GM21737 (cell line): ENCODE measurements at regions not wholly inside any gene's neighbourhood (a gene's known extent, or its start where the extent isn't known, plus 50 kb on each side); places are given as distances from the start of the nearest gene placed in this dataset.

ENCODE experiments used
- ATAC-seq: cut with Tn5 transposase; IDR thresholded peaks from one replicate; pipeline ENCODE4 v1.9.1; 2021; ENCODE audit warnings: mild to moderate bottlenecking, moderate library complexity; ENCODE audit not compliant: unreplicated experiment

GRCh38 chr4:29002151-29002550, 1718.0 kb upstream of the PCDH7 start:
- no peak for ATAC-seq

GRCh38 chr4:29005838-29006237, 1714.3 kb upstream of the PCDH7 start:
- no peak for ATAC-seq

DNA sequence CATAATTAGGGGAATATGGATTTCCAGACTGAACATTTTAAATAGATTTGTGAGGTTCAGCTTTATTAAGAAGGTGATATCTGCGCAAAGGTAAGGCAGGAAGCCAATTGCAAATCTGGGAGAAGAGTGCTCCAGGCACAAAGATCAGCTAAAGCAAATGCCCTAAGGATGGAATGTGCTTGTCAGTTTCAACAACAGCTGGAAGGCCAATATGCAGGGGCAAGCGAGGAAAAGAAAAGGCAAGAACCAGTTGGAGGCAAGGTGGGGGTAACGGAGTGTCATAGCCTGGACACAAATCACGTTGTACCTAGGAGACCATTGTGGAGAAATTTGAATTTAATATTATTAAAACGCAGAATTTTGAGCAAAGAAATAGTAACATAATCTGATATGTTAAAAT, 1710.3 kb upstream of the PCDH7 start:
- ATAC-seq, result no peak

DNA sequence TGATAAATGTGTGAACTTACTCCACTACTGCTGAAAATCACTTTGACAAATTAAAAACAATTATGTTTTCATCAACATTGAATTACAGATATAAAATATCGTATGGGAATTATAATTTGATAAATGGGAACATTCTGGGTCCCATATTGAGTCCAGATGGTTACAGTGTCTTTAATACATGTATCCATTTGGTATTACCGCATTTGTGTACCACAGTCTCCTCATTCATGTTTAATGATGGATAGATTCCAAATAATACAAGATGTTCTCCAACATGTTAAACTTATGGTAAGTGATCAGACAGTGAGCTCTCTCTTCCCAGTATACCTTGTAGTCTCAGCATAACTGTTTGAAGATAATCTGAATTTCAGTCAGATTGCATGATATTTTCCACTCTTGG, 1706.8 kb upstream of the PCDH7 start:
- no peak for ATAC-seq

DNA sequence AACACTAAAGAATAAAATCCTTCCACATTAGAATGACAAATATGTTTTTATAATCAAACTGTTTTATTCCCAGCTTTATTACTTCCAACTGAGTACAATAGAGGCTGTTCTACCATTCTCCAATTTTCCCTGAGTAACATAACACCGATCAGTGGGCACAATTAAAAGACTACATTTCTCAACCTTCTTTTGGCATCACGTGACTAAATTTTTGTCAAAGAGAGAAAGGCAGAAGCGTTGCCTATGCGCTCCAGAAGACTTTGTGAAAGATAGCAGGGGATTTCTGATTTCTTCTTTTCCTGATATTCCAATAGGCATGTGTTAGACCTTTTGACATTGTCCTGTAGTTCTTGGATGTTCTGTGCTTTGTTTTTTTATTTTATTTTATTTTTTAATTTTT, 1705.6 kb upstream of the PCDH7 start:
- no peak for ATAC-seq

DNA sequence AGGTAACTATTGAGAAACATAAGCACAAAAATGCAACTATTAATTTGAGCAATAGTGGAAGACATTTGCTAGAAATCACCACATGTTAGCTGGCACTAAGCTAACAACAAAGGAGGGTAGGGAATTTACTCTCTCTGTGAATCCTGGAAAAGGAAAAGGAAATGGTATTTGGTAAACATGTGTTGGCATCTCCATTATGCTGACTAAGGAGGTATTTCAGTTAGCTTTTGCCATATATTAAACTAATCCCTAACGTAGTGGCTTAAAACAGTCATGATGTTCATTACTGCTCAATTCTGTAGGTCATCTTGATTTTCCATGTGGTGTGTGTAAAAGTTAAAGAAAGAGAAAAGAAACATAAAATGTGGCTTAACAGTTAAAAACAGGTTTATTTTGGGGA, 1686.5 kb upstream of the PCDH7 start:
- no peak for ATAC-seq

- no peak for ATAC-seq
Measured at GRCh38 chr4:29037501-29037900, 1682.7 kb upstream of the PCDH7 start.

- no peak for ATAC-seq
Measured at GRCh38 chr4:29043411-29043810, 1676.8 kb upstream of the PCDH7 start.

- no peak for ATAC-seq
Measured at GRCh38 chr4:29046186-29046585, 1674.0 kb upstream of the PCDH7 start.

- no peak for ATAC-seq
Measured at GRCh38 chr4:29046781-29047180, 1673.4 kb upstream of the PCDH7 start.

GRCh38 chr4:29047341-29048041, 1672.7 kb upstream of the PCDH7 start:
- no peak for ATAC-seq

GRCh38 chr4:29051381-29051965, 1668.7 kb upstream of the PCDH7 start:
- no peak for ATAC-seq

- no peak for ATAC-seq
Measured at GRCh38 chr4:29052266-29052665, 1667.9 kb upstream of the PCDH7 start.

- no peak for ATAC-seq
Measured at GRCh38 chr4:29058531-29058930, 1661.6 kb upstream of the PCDH7 start.

DNA sequence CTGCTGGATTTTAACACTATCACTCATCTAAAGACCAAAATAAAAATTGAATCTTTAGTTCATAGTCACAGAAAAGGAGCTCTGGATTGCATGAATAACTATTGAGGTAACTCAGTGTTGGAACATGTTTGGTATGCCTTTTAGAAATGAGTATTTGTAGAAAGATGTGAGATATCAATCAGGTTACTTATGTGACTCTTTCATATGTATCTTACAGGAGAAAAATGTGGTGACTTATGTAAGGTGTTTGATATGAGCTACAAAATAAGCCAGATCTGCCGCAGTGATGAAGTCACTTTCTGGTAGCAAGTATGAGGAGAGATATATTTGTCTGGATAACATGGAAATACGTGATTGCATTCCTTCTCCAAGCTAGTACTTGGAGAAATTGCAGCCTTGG, 1653.3 kb upstream of the PCDH7 start:
- ATAC-seq, result no peak

- no peak for ATAC-seq
Measured at GRCh38 chr4:29073571-29073970, 1646.6 kb upstream of the PCDH7 start.

DNA sequence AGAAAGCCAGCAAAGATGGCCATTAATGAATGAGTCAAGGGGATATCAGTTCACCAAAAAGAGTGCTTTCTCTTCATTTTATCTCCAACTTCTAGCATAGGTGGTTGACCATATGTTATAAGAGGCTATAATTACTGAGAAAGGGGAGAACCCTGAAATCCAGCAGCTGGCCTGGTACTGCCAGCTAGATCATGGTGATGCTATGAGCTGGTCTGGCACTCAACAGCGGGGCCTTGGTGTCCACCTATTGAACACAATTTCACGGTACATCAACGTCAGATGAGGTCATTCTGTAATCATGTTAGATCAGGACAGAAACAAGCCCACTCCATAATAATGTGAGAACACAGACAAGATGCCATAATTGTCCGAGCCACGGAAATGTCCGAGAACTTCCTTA, 1644.8 kb upstream of the PCDH7 start:
- ATAC-seq, result no peak

GRCh38 chr4:29079260-29079659, 1640.9 kb upstream of the PCDH7 start:
- no peak for ATAC-seq

GRCh38 chr4:29081234-29081955, 1638.8 kb upstream of the PCDH7 start:
- ATAC-seq, result no peak

- no peak for ATAC-seq
Measured at GRCh38 chr4:29082684-29083083, 1637.5 kb upstream of the PCDH7 start.

DNA sequence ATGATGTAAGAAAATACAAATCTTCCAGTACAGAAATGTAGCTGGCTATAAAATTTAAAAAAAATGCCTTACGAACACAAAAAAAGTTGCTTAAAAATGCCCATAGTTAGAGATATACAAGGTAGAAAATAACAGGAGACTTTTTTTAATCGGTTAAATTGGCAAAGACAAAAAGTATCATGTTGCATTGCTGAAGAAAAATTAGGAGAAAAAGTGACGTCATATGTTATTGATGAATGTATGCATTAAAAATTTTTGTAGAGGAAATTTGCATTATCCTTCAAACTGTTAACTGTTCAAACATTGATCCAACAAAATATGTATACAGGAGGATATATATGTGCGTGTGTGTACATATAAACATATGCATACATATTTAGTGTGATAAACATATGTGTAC, 1634.4 kb upstream of the PCDH7 start:
- ATAC-seq, result no peak

DNA sequence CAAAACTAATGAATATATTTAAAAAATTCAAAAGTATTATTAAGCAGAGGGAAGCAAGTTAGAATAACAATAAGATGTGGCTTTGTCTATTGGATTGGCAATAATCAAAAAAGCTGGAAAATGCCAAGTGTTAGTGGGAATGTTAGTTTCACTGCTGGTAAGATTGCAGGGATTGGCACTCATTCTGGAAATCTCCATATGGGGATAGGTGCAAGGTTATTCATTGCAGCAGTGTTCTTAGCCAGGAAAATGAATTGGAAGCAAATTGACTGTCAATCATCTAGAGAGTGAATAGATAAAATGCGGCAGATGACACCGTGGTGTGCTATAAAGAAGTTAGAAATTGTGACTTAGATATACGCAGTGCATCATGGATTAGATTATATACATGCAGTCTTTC, 1615.5 kb upstream of the PCDH7 start:
- no peak for ATAC-seq
